ENCODE measurements at regions not wholly inside any gene's neighbourhood (a gene's known extent, or its start where the extent isn't known, plus 50 kb on each side); places are given as distances from the start of the nearest gene placed in this dataset.

DNA sequence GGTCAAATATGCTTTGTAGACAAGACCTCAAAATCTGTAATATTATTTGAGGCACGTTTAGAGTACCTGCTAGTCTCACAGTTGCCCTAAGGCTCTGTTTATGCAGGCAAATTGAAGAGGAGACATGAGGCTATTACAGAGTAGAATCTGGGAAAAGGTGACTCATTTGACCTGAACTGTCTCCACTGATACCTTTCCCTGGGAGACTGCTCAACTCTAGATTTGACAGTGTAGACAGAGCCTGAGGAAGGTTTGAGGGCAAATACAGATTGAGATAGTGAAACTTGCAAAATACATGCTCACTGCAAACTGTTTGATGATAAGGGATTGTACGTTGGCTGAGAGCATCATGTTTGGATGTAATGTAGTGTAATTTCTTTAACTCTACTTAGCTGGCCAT lies 1266.6 kb upstream of the CDH8 start:
- Histone ChIP-seq H3K27ac (ENCODE audit: low read length) (no peak overlapping the region), H3K4me1 (ENCODE audit: control insufficient read depth, low read depth, low read length) (peaks cover 33% of the 10 kb centered on the region), H3K4me3 (ENCODE audit: low read length) (no peak overlapping the region), H3K9me3 (ENCODE audit: control insufficient read depth, low read depth, low read length) (no peaks in the 10 kb centered on the region), H3K9ac (ENCODE audit: low read length) (no peak overlapping the region), H3K27me3 (ENCODE audit: control insufficient read depth, insufficient read depth, low read length) (no peaks in the 10 kb centered on the region), H3K36me3 (ENCODE audit: control insufficient read depth, low read depth, low read length) (no peaks in the 10 kb centered on the region)

DNA sequence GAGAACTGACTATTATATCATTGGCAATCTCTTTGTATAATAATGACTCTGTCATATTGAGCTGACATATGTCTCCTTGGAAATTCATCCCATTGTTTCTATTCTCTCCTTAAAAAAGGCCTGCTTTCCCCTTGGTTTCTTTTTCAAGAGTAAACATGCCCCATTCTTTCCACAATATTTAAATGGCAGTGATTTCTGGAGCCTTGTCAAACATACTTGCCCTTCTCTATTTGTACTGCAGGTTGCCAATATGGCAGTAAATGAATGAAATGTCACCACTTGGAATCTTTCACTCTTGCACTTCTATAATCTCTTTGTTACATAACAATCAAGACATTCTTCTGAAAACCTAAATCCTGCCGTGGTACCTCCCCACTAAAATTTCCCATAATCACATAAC lies 1265.1 kb upstream of the CDH8 start:
- H3K4me3 ChIP-seq (ENCODE audit: low read length): no peak overlapping the region
- no peaks in the 10 kb centered on the region for H3K36me3 ChIP-seq (ENCODE audit: control insufficient read depth, low read depth, low read length)
- no peak overlapping the region for H3K9ac ChIP-seq (ENCODE audit: low read length)
- no peaks in the 10 kb centered on the region for H3K9me3 ChIP-seq (ENCODE audit: control insufficient read depth, low read depth, low read length)
- peaks cover 33% of the 10 kb centered on the region for H3K4me1 ChIP-seq (ENCODE audit: control insufficient read depth, low read depth, low read length)
- no peaks in the 10 kb centered on the region for H3K27me3 ChIP-seq (ENCODE audit: control insufficient read depth, insufficient read depth, low read length)
- no peak overlapping the region for H3K27ac ChIP-seq (ENCODE audit: low read length)

- Histone ChIP-seq H3K27ac (ENCODE audit: low read length) (no peak overlapping the region), H3K9me3 (ENCODE audit: control insufficient read depth, low read depth, low read length) (no peaks in the 10 kb centered on the region), H3K27me3 (ENCODE audit: control insufficient read depth, insufficient read depth, low read length) (no peaks in the 10 kb centered on the region), H3K4me1 (ENCODE audit: control insufficient read depth, low read depth, low read length) (peaks cover 14% of the 10 kb centered on the region), H3K4me3 (ENCODE audit: low read length) (no peak overlapping the region), H3K36me3 (ENCODE audit: control insufficient read depth, low read depth, low read length) (no peaks in the 10 kb centered on the region), H3K9ac (ENCODE audit: low read length) (no peak overlapping the region)
Observed at GRCh38 chr16:63298993-63299392, 1262.8 kb upstream of the CDH8 start.

DNA sequence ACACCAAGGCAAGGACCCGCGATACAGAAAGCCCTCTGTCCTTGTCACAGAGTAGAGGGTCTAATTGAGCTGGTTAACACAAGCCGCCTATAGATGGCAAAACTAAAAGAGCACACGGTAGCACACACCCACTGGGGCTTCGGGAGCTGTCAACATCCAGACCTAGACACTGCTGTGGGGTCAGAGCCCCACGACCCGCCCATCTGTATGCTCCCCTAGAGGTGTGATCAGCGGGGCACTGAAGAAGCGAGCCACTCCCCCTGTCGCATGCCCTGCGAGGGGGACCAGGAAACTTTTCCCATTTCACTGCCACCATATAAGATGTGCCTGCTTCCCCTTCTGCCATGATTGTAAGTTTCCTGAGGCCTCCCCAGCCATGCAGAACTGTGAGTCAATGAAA lies 1255.8 kb upstream of the CDH8 start:
- Histone ChIP-seq H3K4me1 (ENCODE audit: control insufficient read depth, low read depth, low read length) (no peaks in the 10 kb centered on the region), H3K27ac (ENCODE audit: low read length) (no peak overlapping the region), H3K9me3 (ENCODE audit: control insufficient read depth, low read depth, low read length) (no peaks in the 10 kb centered on the region), H3K4me3 (ENCODE audit: low read length) (no peak overlapping the region), H3K36me3 (ENCODE audit: control insufficient read depth, low read depth, low read length) (no peaks in the 10 kb centered on the region), H3K9ac (ENCODE audit: low read length) (no peak overlapping the region), H3K27me3 (ENCODE audit: control insufficient read depth, insufficient read depth, low read length) (no peaks in the 10 kb centered on the region)

- no peaks in the 10 kb centered on the region for H3K4me1 ChIP-seq (ENCODE audit: control insufficient read depth, low read depth, low read length)
- no peaks in the 10 kb centered on the region for H3K27me3 ChIP-seq (ENCODE audit: control insufficient read depth, insufficient read depth, low read length)
- no peak overlapping the region for H3K9ac ChIP-seq (ENCODE audit: low read length)
- H3K9me3 ChIP-seq (ENCODE audit: control insufficient read depth, low read depth, low read length): no peaks in the 10 kb centered on the region
- H3K36me3 ChIP-seq (ENCODE audit: control insufficient read depth, low read depth, low read length): no peaks in the 10 kb centered on the region
- H3K27ac ChIP-seq (ENCODE audit: low read length): no peak overlapping the region
- H3K4me3 ChIP-seq (ENCODE audit: low read length): no peak overlapping the region
Observed at GRCh38 chr16:63289834-63290460, 1253.7 kb upstream of the CDH8 start.

DNA sequence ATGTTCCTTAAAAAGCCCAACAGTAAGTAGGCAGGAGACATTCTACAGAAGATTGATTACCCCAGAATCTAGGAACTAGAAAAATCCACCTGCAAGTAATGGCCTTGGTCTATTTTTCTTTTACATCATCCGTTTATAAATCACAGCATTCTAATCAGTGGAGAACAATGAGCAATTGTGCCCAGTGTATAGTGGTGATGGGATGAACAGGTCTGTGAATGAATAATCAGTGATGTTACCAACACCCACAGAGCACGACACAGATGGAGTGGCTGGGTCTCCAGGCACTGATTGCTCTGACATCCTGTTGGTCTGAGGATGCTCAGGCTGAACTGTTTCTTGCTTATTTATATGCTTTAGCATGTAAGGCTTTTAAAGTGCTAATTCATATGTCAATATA lies 1251.2 kb upstream of the CDH8 start:
- Histone ChIP-seq H3K9ac (ENCODE audit: low read length) (no peak overlapping the region), H3K9me3 (ENCODE audit: control insufficient read depth, low read depth, low read length) (no peaks in the 10 kb centered on the region), H3K27ac (ENCODE audit: low read length) (no peak overlapping the region), H3K36me3 (ENCODE audit: control insufficient read depth, low read depth, low read length) (no peaks in the 10 kb centered on the region), H3K4me3 (ENCODE audit: low read length) (no peak overlapping the region), H3K27me3 (ENCODE audit: control insufficient read depth, insufficient read depth, low read length) (no peaks in the 10 kb centered on the region), H3K4me1 (ENCODE audit: control insufficient read depth, low read depth, low read length) (no peaks in the 10 kb centered on the region)

- Histone ChIP-seq H3K4me3 (ENCODE audit: low read length) (no peak overlapping the region), H3K27ac (ENCODE audit: low read length) (no peak overlapping the region), H3K27me3 (ENCODE audit: control insufficient read depth, insufficient read depth, low read length) (no peaks in the 10 kb centered on the region), H3K36me3 (ENCODE audit: control insufficient read depth, low read depth, low read length) (no peaks in the 10 kb centered on the region), H3K9me3 (ENCODE audit: control insufficient read depth, low read depth, low read length) (no peaks in the 10 kb centered on the region), H3K9ac (ENCODE audit: low read length) (no peak overlapping the region), H3K4me1 (ENCODE audit: control insufficient read depth, low read depth, low read length) (no peaks in the 10 kb centered on the region)
Observed at GRCh38 chr16:63283721-63284120, 1247.5 kb upstream of the CDH8 start.

DNA sequence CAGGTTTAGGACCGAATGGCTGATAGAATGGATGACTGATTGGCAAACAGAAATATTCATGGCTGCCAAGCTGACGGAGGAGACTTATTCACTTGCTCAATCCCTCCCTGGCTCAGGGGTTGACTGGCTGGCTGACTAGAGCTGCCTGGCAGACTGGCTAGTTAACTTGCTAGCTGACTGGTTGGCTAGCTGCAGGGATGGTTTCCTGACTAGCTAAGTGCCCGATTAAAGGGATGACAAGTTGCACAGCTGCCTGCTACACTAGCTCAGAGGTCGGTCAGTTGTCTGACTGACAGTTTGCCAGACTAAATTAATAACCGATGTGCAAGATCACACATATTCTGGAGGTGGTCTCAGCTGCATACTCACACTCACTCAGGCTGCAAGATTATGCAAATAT lies 1208.4 kb upstream of the CDH8 start:
- Histone ChIP-seq H3K4me1 (ENCODE audit: control insufficient read depth, low read depth, low read length) (no peaks in the 10 kb centered on the region), H3K9ac (ENCODE audit: low read length) (no peak overlapping the region), H3K4me3 (ENCODE audit: low read length) (no peak overlapping the region), H3K27me3 (ENCODE audit: control insufficient read depth, insufficient read depth, low read length) (no peaks in the 10 kb centered on the region), H3K27ac (ENCODE audit: low read length) (no peak overlapping the region), H3K9me3 (ENCODE audit: control insufficient read depth, low read depth, low read length) (no peaks in the 10 kb centered on the region), H3K36me3 (ENCODE audit: control insufficient read depth, low read depth, low read length) (no peaks in the 10 kb centered on the region)

GRCh38 chr16:63241497-63242028 lies 1205.3 kb upstream of the CDH8 start:
- Histone ChIP-seq H3K9me3 (ENCODE audit: control insufficient read depth, low read depth, low read length) (no peaks in the 10 kb centered on the region), H3K4me1 (ENCODE audit: control insufficient read depth, low read depth, low read length) (peaks cover 10% of the 10 kb centered on the region), H3K27ac (ENCODE audit: low read length) (no peak overlapping the region), H3K27me3 (ENCODE audit: control insufficient read depth, insufficient read depth, low read length) (no peaks in the 10 kb centered on the region), H3K4me3 (ENCODE audit: low read length) (no peak overlapping the region), H3K36me3 (ENCODE audit: control insufficient read depth, low read depth, low read length) (no peaks in the 10 kb centered on the region), H3K9ac (ENCODE audit: low read length) (no peak overlapping the region)

- H3K4me1 ChIP-seq (ENCODE audit: control insufficient read depth, low read depth, low read length): peaks cover 10% of the 10 kb centered on the region
- no peaks in the 10 kb centered on the region for H3K27me3 ChIP-seq (ENCODE audit: control insufficient read depth, insufficient read depth, low read length)
- H3K27ac ChIP-seq (ENCODE audit: low read length): peak overlapping the region; percentile 30
- H3K36me3 ChIP-seq (ENCODE audit: control insufficient read depth, low read depth, low read length): no peaks in the 10 kb centered on the region
- no peak overlapping the region for H3K9ac ChIP-seq (ENCODE audit: low read length)
- H3K4me3 ChIP-seq (ENCODE audit: low read length): no peak overlapping the region
- H3K9me3 ChIP-seq (ENCODE audit: control insufficient read depth, low read depth, low read length): no peaks in the 10 kb centered on the region
Observed at GRCh38 chr16:63239065-63239570, 1202.9 kb upstream of the CDH8 start.

DNA sequence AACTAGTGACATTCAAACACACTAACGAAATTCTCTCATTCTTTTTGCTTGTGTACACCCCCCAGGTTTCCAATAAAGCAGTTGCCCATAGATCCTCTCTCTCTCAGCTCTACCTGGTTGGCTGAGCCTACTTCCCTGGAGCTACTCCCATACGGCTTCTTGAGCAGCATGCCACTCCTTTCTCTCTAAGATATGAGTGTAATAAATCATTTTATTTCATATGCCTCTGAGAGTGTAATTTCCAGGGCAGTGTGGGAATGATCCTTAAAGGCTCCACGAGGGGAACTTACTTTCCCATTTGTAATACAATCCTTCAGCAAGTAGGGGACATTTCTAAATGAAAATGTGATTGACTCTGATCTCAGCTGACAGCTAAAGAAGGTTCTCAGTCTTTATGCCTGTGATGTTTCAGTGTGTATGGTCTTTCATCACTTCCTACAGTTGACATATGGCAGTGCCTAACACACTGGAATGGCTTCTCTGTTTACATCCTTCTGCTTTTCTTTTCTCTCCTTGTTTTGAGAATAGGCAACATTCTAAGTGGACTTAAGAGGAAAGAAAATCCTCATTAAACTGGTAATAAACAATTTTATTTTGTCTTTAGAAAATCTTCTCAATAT lies 1194.3 kb upstream of the CDH8 start:
- no peaks in the 10 kb centered on the region for H3K36me3 ChIP-seq (ENCODE audit: control insufficient read depth, low read depth, low read length)
- no peak overlapping the region for H3K27ac ChIP-seq (ENCODE audit: low read length)
- no peaks in the 10 kb centered on the region for H3K27me3 ChIP-seq (ENCODE audit: control insufficient read depth, insufficient read depth, low read length)
- H3K9ac ChIP-seq (ENCODE audit: low read length): no peak overlapping the region
- H3K4me3 ChIP-seq (ENCODE audit: low read length): no peak overlapping the region
- H3K4me1 ChIP-seq (ENCODE audit: control insufficient read depth, low read depth, low read length): no peaks in the 10 kb centered on the region
- H3K9me3 ChIP-seq (ENCODE audit: control insufficient read depth, low read depth, low read length): no peaks in the 10 kb centered on the region

DNA sequence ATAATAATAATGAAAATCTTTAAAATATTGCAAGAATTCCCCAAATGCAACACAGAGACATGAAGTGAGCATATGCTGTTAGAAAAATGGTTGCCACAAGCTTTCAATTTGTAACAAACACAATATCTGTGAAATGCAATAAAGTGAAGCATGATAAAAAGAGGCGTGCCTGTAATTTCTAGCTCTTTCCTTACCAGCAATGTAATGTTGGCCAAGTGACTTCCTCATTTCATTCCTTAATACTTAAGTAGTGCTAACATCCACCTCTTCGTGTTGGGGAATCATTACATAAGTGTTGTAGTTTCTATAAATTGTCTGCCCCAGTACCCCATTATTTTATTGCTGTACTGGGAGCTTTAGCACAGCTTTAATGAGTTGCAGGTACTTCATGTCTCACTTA lies 1192.0 kb upstream of the CDH8 start:
- no peaks in the 10 kb centered on the region for H3K4me1 ChIP-seq (ENCODE audit: control insufficient read depth, low read depth, low read length)
- H3K27ac ChIP-seq (ENCODE audit: low read length): no peak overlapping the region
- no peaks in the 10 kb centered on the region for H3K9me3 ChIP-seq (ENCODE audit: control insufficient read depth, low read depth, low read length)
- H3K4me3 ChIP-seq (ENCODE audit: low read length): no peak overlapping the region
- H3K27me3 ChIP-seq (ENCODE audit: control insufficient read depth, insufficient read depth, low read length): no peaks in the 10 kb centered on the region
- H3K36me3 ChIP-seq (ENCODE audit: control insufficient read depth, low read depth, low read length): no peaks in the 10 kb centered on the region
- no peak overlapping the region for H3K9ac ChIP-seq (ENCODE audit: low read length)
